A549 (cell line): ENCODE measurements at regions not wholly inside any gene's neighbourhood (a gene's known extent, or its start where the extent isn't known, plus 50 kb on each side); places are given as distances from the start of the nearest gene placed in this dataset.

Source experiments
- CBX2 ChIP-seq: fragments of 200-600 bp; sonication (generic); IDR thresholded peaks from 2 replicates; pipeline ENCODE4 v1.6.1; 2016; ENCODE audit warnings: low read depth, mild to moderate bottlenecking, borderline replicate concordance
- EP300 ChIP-seq, 2 experiments: fragments of >200 bp; sonication (Bioruptor Twin); formaldehyde crosslinking; IDR thresholded peaks; 2 replicates in 1 of 2; 3 replicates in 1 of 2; pipeline ENCODE4 v1.6.1; 2016 to 2017
- HOXA7 ChIP-seq: fragments of 250-450 bp; sonication (Bioruptor Pico); IDR thresholded peaks from 2 replicates; pipeline ENCODE4 v1.5.0; 2020; ENCODE audit warnings: mild to moderate bottlenecking, moderate library complexity
- TF ChIP-seq, protein P1 (sequence below): fragments of >200 bp; sonication (Bioruptor Twin); formaldehyde crosslinking; IDR thresholded peaks from 3 replicates; pipeline ENCODE4 v1.5.1; 2016
- TF ChIP-seq, protein P2 (sequence below): IDR thresholded peaks from 2 replicates; pipeline ENCODE4 v1.6.1; 2012
- TF ChIP-seq, protein P3 (sequence below): IDR thresholded peaks from 2 replicates; pipeline ENCODE4 v1.6.1; 2012

- TF ChIP-seq, protein P1, sequence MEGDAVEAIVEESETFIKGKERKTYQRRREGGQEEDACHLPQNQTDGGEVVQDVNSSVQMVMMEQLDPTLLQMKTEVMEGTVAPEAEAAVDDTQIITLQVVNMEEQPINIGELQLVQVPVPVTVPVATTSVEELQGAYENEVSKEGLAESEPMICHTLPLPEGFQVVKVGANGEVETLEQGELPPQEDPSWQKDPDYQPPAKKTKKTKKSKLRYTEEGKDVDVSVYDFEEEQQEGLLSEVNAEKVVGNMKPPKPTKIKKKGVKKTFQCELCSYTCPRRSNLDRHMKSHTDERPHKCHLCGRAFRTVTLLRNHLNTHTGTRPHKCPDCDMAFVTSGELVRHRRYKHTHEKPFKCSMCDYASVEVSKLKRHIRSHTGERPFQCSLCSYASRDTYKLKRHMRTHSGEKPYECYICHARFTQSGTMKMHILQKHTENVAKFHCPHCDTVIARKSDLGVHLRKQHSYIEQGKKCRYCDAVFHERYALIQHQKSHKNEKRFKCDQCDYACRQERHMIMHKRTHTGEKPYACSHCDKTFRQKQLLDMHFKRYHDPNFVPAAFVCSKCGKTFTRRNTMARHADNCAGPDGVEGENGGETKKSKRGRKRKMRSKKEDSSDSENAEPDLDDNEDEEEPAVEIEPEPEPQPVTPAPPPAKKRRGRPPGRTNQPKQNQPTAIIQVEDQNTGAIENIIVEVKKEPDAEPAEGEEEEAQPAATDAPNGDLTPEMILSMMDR, result no peak
- no peak for TF ChIP-seq EP300 (IDR thresholded peaks at IDR 0.05)
- TF ChIP-seq, protein P2, sequence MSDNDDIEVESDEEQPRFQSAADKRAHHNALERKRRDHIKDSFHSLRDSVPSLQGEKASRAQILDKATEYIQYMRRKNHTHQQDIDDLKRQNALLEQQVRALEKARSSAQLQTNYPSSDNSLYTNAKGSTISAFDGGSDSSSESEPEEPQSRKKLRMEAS, result no peak
- TF ChIP-seq HOXA7 (CRISPR knock-in tag), result no peak
- TF ChIP-seq CBX2, result no peak
- TF ChIP-seq, protein P3, sequence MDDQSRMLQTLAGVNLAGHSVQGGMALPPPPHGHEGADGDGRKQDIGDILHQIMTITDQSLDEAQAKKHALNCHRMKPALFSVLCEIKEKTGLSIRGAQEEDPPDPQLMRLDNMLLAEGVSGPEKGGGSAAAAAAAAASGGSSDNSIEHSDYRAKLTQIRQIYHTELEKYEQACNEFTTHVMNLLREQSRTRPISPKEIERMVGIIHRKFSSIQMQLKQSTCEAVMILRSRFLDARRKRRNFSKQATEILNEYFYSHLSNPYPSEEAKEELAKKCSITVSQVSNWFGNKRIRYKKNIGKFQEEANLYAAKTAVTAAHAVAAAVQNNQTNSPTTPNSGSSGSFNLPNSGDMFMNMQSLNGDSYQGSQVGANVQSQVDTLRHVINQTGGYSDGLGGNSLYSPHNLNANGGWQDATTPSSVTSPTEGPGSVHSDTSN, result no peak
Observed at GRCh38 chr14:35979531-35979930, 153.4 kb downstream of the BRMS1L start.
